ENCODE measurements at regions not wholly inside any gene's neighbourhood (a gene's known extent, or its start where the extent isn't known, plus 50 kb on each side); places are given as distances from the start of the nearest gene placed in this dataset.
A peak's percentile ranks its signal among the peaks of the same experiment; 100 is the strongest.

- Histone ChIP-seq H3K36me3 (ENCODE audit: low read depth, missing control alignments) (no peaks in the 10 kb centered on the region), H3K27me3 (no peaks in the 10 kb centered on the region), H3K27ac (no peak overlapping the region), H3K4me1 (peaks cover 10% of the 10 kb centered on the region), H3K4me3 (no peak overlapping the region), H3K9me3 (no peaks in the 10 kb centered on the region)
- intact Hi-C loops (cut with DNase I; ENCODE audit: low total_unique reads), result no loop called here
- TF ChIP-seq CTCF (IDR thresholded peaks at IDR 0.05) (no peak), POLR2A (IDR thresholded peaks at IDR 0.05) (no peak)
- 89 to 90% methylated on average over 2 of the region's 2 CpGs for whole genome bisulfite sequencing, 2 donors
- no peak for DNase-seq
Observed at GRCh38 chr6:14814016-14814415, 431.9 kb upstream of the JARID2 start.

- H3K27me3 ChIP-seq, result no peaks in the 10 kb centered on the region
- no peaks in the 10 kb centered on the region for H3K9me3 ChIP-seq
- peaks cover 10% of the 10 kb centered on the region for H3K4me1 ChIP-seq
- no peak overlapping the region for H3K4me3 ChIP-seq
- no peak for TF ChIP-seq CTCF (IDR thresholded peaks at IDR 0.05)
- TF ChIP-seq POLR2A (IDR thresholded peaks at IDR 0.05), result no peak
- 50 to 55% methylated on average over 12 of the region's 12 CpGs for WGBS, 2 donors
- intact Hi-C loops (cut with DNase I; ENCODE audit: low total_unique reads), result no loop called here
- H3K36me3 ChIP-seq (ENCODE audit: low read depth, missing control alignments), result no peaks in the 10 kb centered on the region
- no peak for DNase-seq
- no peak overlapping the region for H3K27ac ChIP-seq
Observed at GRCh38 chr6:14816116-14816859, 429.6 kb upstream of the JARID2 start.

GRCh38 chr6:14817074-14817473 lies 428.8 kb upstream of the JARID2 start:
- no peak overlapping the region for H3K4me3 ChIP-seq
- WGBS, 2 donors, result 78 to 88% methylated on average over 5 of the region's 5 CpGs
- no peaks in the 10 kb centered on the region for H3K36me3 ChIP-seq (ENCODE audit: low read depth, missing control alignments)

GRCh38 chr6:14818422-14818884 lies 427.4 kb upstream of the JARID2 start:
- 65 to 70% methylated on average over 10 of the region's 10 CpGs for WGBS, 2 donors
- no peak overlapping the region for H3K4me3 ChIP-seq
- H3K27me3 ChIP-seq, result no peaks in the 10 kb centered on the region
- no peak for TF ChIP-seq POLR2A (IDR thresholded peaks at IDR 0.05)
- no peak for TF ChIP-seq CTCF (IDR thresholded peaks at IDR 0.05)
- intact Hi-C loops (cut with DNase I; ENCODE audit: low total_unique reads), result no loop called here
- H3K36me3 ChIP-seq (ENCODE audit: low read depth, missing control alignments), result no peaks in the 10 kb centered on the region
- DNase-seq, result peak; percentile 80
- H3K9me3 ChIP-seq, result no peaks in the 10 kb centered on the region
- peaks cover 10% of the 10 kb centered on the region for H3K4me1 ChIP-seq
- no peak overlapping the region for H3K27ac ChIP-seq

More at GRCh38 chr6:14817074-14817473, 428.8 kb upstream of the JARID2 start:
- no peak overlapping the region for H3K27ac ChIP-seq
- peaks cover 10% of the 10 kb centered on the region for H3K4me1 ChIP-seq
- no peaks in the 10 kb centered on the region for H3K9me3 ChIP-seq
- no peak for DNase-seq
- no peak for TF ChIP-seq POLR2A (IDR thresholded peaks at IDR 0.05)
- TF ChIP-seq CTCF (IDR thresholded peaks at IDR 0.05), result no peak
- H3K27me3 ChIP-seq, result no peaks in the 10 kb centered on the region
- intact Hi-C loops (cut with DNase I; ENCODE audit: low total_unique reads), result no loop called here

GRCh38 chr6:14819001-14819400 lies 426.9 kb upstream of the JARID2 start:
- no peaks in the 10 kb centered on the region for H3K36me3 ChIP-seq (ENCODE audit: low read depth, missing control alignments)
- H3K27me3 ChIP-seq, result no peaks in the 10 kb centered on the region
- H3K4me1 ChIP-seq, result peaks cover 10% of the 10 kb centered on the region
- 91 to 98% methylated on average over 4 of the region's 4 CpGs for WGBS, 2 donors
- no peak for DNase-seq
- no peak overlapping the region for H3K27ac ChIP-seq
- no peak for TF ChIP-seq POLR2A (IDR thresholded peaks at IDR 0.05)
- no peak for TF ChIP-seq CTCF (IDR thresholded peaks at IDR 0.05)
- no peaks in the 10 kb centered on the region for H3K9me3 ChIP-seq
- no peak overlapping the region for H3K4me3 ChIP-seq
- intact Hi-C loops (cut with DNase I; ENCODE audit: low total_unique reads), result no loop called here
